ENCODE measurements at regions not wholly inside any gene's neighbourhood (a gene's known extent, or its start where the extent isn't known, plus 50 kb on each side); places are given as distances from the start of the nearest gene placed in this dataset.
"Not testable (repeated sequence)": the region's sequence is repeated elsewhere in the genome, so short reads cannot be mapped to it uniquely, and the experiment has no call there.

- H3K4me3 ChIP-seq (replicated peaks in 1 of 3; ENCODE audit: insufficient read depth in 1 of 3, low read depth in 1 of 3, low read length in 3 of 3), result no peak overlapping the region
- no peak for DNase-seq (ENCODE audit: low read depth, low spot score)
- CTCF ChIA-PET, result no interaction called here
- FAIRE-seq, result no peak
- POLR2A ChIA-PET, result no interaction called here
- H3K36me3 ChIP-seq (ENCODE audit: control insufficient read depth in 2 of 2, extremely low read depth in 1 of 2, insufficient read depth in 2 of 2, low read length in 2 of 2), result no peaks in the 10 kb centered on the region
- no peak overlapping the region for H3K9ac ChIP-seq (replicated peaks; ENCODE audit: extremely low read depth, insufficient read depth, low read length)
- BruUV-seq (replicated peaks), result no TSS peak
- no peaks in the 10 kb centered on the region for H3K27me3 ChIP-seq (ENCODE audit: control insufficient read depth in 2 of 2, insufficient read depth in 2 of 2, low read length in 2 of 2)
- no peaks in the 10 kb centered on the region for H3K4me1 ChIP-seq (ENCODE audit: control insufficient read depth, extremely low read depth, insufficient read depth, low read length)
- no peak overlapping the region for H2AFZ ChIP-seq (ENCODE audit: low read depth, low read length)
- no peak overlapping the region for H3K27ac ChIP-seq (ENCODE audit: insufficient read depth, low read depth, low read length)
- intact Hi-C loops (cut with micrococcal nuclease) (no loop called here), dilution Hi-C loops (cut with MboI; ENCODE audit: extremely low pct_ligation_motif_present, low sequenced_read_pairs) (no loop called here)
- no peaks in the 10 kb centered on the region for H3K9me1 ChIP-seq (replicated peaks; ENCODE audit: control insufficient read depth, extremely low read depth, insufficient read depth, low read length)
- H4K20me1 ChIP-seq (replicated peaks; ENCODE audit: control insufficient read depth, extremely low read depth, insufficient read depth, low read length), result no peaks in the 10 kb centered on the region
- H3K9me3 ChIP-seq (replicated peaks; ENCODE audit: control insufficient read depth, insufficient read depth, low read length), result peaks cover 6% of the 10 kb centered on the region
- no peaks in the 10 kb centered on the region for H3K79me2 ChIP-seq (ENCODE audit: control insufficient read depth, insufficient read depth, low read length)
- H3K4me2 ChIP-seq (ENCODE audit: insufficient read depth, low read length), result no peak overlapping the region
- TF ChIP-seq CTCF (IDR thresholded peaks at IDR 0.05; ENCODE audit: extremely low read depth in 1 of 2, insufficient read depth in 1 of 2, low read depth in 1 of 2, low read length in 2 of 2), result no peak
- TF ChIP-seq EZH2 (IDR thresholded peaks at IDR 0.05; ENCODE audit: borderline replicate concordance, low read depth, low read length, severe bottlenecking), result no peak
- TF ChIP-seq GATA2 (IDR thresholded peaks at IDR 0.05; ENCODE audit: insufficient read depth, insufficient read length, low read depth, low read length), result no peak
- TF ChIP-seq FOS (IDR thresholded peaks at IDR 0.05; ENCODE audit: borderline replicate concordance, insufficient read depth, low read length), result no peak
- TF ChIP-seq POLR2AphosphoS5 (IDR thresholded peaks at IDR 0.05; ENCODE audit: insufficient read depth, low read depth, low read length), result no peak
- no peak for TF ChIP-seq MAX (IDR thresholded peaks at IDR 0.05; ENCODE audit: insufficient read depth, insufficient read length)
- no peak for TF ChIP-seq JUN (IDR thresholded peaks at IDR 0.05; ENCODE audit: borderline replicate concordance, insufficient read depth, insufficient read length, low read depth)
- no peak for TF ChIP-seq POLR2A (IDR thresholded peaks at IDR 0.05; ENCODE audit: low read depth, low read length)
- TF ChIP-seq MYC (IDR thresholded peaks at IDR 0.05; ENCODE audit: low read depth, low read length), result no peak
These were observed 242.9 kb upstream of the SEL1L start for GRCh38 chr14:81776531-81776930.

GRCh38 chr14:81781798-81782197 lies 248.1 kb upstream of the SEL1L start:
- BruUV-seq (replicated peaks); H2AFZ ChIP-seq (ENCODE audit: low read depth, low read length); POLR2A ChIA-PET; H3K4me3 ChIP-seq (replicated peaks in 1 of 3; ENCODE audit: insufficient read depth in 1 of 3, low read depth in 1 of 3, low read length in 3 of 3); FAIRE-seq; H3K36me3 ChIP-seq (ENCODE audit: control insufficient read depth in 2 of 2, extremely low read depth in 1 of 2, insufficient read depth in 2 of 2, low read length in 2 of 2); CTCF ChIA-PET; H3K9me3 ChIP-seq (replicated peaks; ENCODE audit: control insufficient read depth, insufficient read depth, low read length); DNase-seq (ENCODE audit: low read depth, low spot score); H3K27ac ChIP-seq (ENCODE audit: insufficient read depth, low read depth, low read length); H4K20me1 ChIP-seq (replicated peaks; ENCODE audit: control insufficient read depth, extremely low read depth, insufficient read depth, low read length); H3K27me3 ChIP-seq (ENCODE audit: control insufficient read depth in 2 of 2, insufficient read depth in 2 of 2, low read length in 2 of 2); H3K9me1 ChIP-seq (replicated peaks; ENCODE audit: control insufficient read depth, extremely low read depth, insufficient read depth, low read length); H3K79me2 ChIP-seq (ENCODE audit: control insufficient read depth, insufficient read depth, low read length); intact Hi-C loops (cut with micrococcal nuclease); H3K4me1 ChIP-seq (ENCODE audit: control insufficient read depth, extremely low read depth, insufficient read depth, low read length); dilution Hi-C loops (cut with MboI; ENCODE audit: extremely low pct_ligation_motif_present, low sequenced_read_pairs); H3K4me2 ChIP-seq (ENCODE audit: insufficient read depth, low read length); H3K9ac ChIP-seq (replicated peaks; ENCODE audit: extremely low read depth, insufficient read depth, low read length): not testable (repeated sequence)
